ENCODE measurements at regions not wholly inside any gene's neighbourhood (a gene's known extent, or its start where the extent isn't known, plus 50 kb on each side); places are given as distances from the start of the nearest gene placed in this dataset.

DNA sequence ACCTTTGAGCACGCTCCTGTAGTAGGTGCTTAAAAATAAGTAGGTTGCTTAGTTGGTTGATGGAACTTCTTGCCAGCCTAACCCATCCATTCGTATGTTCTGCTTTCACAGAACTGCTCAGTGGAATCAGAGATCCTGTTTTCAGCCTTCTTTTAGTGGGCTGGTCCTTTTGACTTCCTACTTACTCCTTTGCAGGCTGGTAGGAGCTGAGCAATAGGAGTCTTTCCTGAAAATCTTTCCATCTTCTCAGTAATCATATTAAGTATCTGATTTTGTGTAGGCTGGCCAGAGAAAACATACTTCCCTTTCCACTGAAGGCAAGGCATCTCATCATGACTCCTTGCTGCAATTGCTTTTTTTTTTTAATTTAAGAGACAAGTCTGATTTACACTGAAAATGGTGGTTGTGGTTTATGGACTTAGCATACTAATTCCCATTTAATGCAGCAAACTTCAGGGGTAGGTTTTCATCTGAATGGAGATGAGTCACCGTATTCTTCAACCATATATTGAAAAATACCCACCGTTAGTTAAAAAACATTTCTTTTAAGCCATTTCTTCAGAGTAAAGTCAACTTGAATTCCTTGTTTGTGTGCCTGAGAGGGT, 208.0 kb downstream of the ZNF365 start:
- TF ChIP-seq SUZ12 (IDR thresholded peaks at IDR 0.05): no peak
- TF ChIP-seq BHLHE40 (IDR thresholded peaks at IDR 0.05; ENCODE audit: borderline replicate concordance): no peak
- TF ChIP-seq FOXM1 (IDR thresholded peaks at IDR 0.05; ENCODE audit: borderline replicate concordance): no peak
- no peak for TF ChIP-seq ELF4 (IDR thresholded peaks at IDR 0.05)
